NCI-H1436 treated with DMSO at 0.1 percent for 48 hours (cell line): ENCODE measurements at regions not wholly inside any gene's neighbourhood (a gene's known extent, or its start where the extent isn't known, plus 50 kb on each side); places are given as distances from the start of the nearest gene placed in this dataset.

Experiments used
- DNase-seq: peaks from one replicate; lab custom pipeline; 2025; lab: John Stamatoyannopoulos, UW

- peak; percentile 76 for DNase-seq
Measured at GRCh38 chr3:16658004-16658924, 53.0 kb upstream of the DAZL start.

- DNase-seq: no peak
Measured at GRCh38 chr3:16658925-16659793, 53.9 kb upstream of the DAZL start.

DNA sequence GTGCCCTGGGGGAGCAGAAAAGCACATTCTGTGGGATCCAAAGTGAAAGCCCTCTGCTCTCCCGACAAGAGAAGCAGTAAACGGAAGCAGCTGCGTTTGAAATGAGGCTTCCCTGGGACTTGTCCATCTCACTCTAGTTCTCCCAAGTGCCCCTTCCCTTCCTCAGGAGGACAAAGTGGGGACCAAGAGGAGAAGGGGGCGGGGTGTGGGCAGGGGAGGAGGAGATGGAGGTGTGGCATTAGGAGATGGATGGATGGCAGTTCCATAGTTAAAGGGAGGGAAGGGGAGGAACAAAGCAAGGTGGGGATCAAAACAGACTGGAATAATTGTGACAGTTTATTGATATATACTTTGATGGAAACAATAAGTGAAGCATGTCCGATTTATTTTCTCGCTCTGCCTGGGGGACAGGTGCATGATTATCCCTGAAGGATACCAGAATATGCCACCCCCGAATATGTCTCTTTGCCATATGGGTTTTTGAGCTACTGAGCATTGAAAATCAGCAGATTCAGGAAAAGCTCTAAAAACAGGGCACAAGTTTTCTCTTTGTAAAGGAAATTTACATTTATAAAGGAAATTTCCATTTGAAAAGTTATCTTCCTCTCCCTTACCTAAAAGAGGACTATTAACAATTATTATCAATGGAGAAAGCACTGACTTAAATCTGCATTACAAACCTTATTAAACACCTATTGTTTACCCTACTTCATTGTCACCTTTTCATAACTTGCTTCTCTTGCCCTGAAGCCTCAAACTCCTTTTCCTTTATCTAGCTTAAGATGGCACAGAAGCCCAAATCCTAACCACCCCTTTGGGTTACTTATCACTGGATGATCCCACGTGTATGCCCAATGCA, 58.9 kb upstream of the DAZL start:
- DNase-seq: no peak

GRCh38 chr3:16665282-16665741, 60.1 kb upstream of the DAZL start:
- no peak for DNase-seq

DNA sequence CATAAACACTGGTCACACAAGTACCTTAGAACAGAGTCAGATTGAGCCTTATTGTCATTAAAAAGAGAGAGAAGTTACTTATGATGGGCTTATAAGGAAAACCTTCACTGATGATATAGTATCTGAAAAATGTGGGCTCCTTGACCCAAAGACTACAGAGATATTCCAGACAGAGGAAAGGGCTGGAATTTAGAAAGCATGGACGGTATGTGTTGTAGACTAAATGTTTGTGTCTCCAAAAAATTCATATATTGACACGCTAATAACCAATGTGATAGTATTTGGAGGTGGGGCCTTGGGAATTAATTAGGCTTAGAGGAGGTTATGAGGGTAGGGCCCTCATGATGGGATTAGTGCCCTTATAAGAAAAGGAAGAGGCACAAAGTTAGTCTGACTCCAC, 61.0 kb upstream of the DAZL start:
- no peak for DNase-seq

- no peak for DNase-seq
Measured at GRCh38 chr3:16667633-16668032, 62.4 kb upstream of the DAZL start.

DNA sequence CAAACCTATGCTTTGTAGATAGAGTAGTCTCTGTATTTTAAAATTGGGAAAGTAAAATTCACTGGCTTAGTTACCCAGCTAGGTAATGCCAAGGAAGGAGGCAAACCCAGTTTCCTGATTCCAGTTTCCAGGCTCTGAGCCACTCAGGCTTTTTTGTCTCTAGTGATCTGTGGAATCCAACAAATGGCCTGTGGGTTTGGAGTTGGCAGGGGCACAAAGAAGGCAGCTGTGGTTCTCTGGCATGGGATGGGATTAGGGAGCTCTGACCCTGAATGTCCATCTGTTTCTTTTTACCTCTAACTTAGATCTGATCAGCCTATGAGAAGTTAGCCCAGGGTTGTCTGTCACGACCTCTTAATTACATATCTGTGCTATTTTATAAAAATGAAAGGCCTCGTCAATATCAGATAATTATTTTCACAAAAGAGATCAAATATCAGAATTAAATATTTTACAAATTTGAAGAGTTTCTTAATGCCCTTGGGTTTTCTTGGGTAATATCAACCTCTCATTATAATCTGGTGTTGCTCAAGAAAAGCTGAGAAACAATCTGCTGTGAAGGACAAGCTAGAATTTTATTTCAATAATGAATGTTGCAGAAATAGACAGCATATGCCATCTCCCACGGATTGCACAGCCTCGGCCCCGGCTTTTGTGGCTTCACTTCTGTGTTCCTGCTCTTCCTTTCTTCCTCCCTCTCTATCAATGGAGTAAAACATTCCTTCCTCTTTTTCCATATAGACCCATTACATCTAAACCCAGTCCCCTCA, 63.7 kb upstream of the DAZL start:
- no peak for DNase-seq

- no peak for DNase-seq
Measured at GRCh38 chr3:16670191-16670590, 65.0 kb upstream of the DAZL start.

DNA sequence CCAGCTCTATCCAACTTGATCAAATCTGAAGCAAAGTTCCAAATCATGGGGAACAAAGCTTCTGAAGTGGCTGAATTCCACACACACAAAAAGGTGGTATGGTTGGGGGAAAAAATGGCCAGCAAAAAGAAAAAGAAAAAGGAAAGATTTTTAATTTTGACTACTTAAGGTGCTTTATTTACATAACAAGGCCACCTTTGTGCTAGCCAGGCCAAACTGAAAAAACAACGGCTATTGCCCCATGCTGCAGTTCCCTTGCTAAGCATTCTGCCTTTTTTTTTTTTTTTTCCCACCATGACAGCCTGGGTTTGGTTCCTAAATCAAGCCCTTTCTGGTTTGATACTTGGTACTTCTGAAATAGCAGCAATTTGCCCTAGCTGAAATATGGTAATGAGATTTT, 66.5 kb upstream of the DAZL start:
- DNase-seq: no peak

- DNase-seq: no peak
Measured at GRCh38 chr3:16673530-16673929, 68.3 kb upstream of the DAZL start.

DNA sequence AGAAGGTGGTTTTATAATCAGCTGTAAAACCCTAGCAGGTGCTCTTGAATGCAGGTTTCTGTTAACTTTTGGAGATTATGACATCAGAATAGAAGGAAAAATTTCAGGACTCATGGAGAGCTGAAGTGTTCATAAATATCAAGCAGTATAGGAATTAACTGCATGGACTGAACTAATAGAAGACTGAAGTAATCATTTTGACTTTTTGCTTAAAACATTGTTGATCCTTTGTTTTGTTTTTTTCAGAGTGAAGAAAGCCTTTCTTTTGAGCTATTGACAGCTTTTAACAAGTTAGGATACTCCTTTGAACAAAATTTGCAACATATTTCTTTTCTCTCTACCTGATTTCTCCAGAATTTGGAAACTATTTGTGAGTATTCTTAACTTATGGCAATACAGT, 70.6 kb upstream of the DAZL start:
- DNase-seq: no peak

DNA sequence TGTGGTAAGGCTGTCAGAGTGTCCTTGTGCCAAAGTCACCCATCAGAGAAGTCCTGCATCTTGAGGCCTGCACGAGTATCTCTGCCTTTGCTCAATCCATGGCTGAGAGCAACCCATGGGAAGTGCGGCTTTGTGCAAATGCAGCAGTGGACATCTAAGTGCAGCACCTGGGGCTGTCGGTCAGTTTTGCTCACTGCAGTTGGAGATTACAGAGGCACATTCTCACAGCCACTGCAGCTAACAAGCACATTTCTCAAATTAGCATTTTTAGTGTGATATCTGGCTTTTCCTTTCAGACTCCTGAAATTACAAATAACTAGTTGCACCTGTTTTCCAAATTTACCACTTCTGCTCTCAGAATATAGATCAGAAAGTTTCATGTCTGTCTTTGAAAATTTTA, 81.5 kb upstream of the DAZL start:
- no peak for DNase-seq

- DNase-seq: no peak
Measured at GRCh38 chr3:16687221-16687620, 82.0 kb upstream of the DAZL start.

GRCh38 chr3:16692486-16693344, 87.5 kb upstream of the DAZL start:
- no peak for DNase-seq

DNA sequence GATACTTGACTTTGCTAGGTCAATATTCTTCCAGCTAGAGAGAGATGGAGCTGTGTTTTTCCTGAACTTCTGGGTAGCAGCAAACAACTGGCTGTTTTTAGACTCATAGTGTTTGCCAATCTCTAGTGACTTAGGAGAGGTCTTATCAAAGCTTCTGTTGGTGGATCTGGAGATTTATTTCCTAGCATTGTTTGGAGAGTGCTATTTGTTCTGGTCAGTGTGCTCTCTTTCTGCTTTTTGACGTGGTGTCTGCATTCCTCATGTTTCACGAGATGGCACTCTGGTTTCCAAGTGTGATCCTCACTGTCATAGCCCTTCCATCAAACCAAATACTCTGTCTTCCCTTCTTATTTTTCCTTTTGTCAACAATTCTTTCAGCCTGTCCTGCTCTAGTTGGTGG, 88.6 kb upstream of the DAZL start:
- DNase-seq: no peak

GRCh38 chr3:16695710-16696109, 90.5 kb upstream of the DAZL start:
- no peak for DNase-seq

DNA sequence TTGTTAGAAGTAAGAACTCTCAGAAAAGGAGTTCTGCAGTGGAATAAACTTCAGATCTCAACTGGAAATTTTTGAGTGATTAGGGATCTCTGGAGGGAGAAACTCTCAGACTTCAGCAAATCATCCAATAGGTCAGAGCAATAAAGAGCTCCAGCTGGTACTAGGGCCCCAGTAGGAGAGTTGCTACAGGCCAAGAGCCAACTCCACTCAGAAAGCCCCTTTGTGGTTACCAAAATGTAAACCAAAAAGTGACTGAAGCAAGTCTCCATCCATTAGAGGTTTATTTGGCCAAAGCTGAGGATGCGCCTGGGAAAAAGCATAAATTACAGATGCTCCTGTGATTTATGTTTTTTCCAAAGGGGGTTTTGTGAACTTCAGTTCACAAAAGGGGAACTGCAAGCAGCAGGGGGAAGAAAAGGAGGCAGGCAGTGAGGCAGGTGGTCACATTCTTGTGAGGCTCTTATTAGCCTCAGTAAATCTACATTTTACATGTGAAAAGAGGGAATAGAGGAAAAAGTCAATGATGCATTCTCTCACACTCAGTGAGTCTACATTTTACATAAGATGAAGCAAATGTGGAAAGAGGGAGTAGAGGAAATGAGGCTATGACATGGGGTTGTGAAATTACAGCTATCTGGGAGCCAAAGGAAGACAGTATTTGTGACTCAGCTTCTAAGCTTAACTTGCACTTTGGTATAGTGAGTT, 92.4 kb upstream of the DAZL start:
- DNase-seq: no peak

GRCh38 chr3:16700651-16701050, 95.4 kb upstream of the DAZL start:
- no peak for DNase-seq

DNA sequence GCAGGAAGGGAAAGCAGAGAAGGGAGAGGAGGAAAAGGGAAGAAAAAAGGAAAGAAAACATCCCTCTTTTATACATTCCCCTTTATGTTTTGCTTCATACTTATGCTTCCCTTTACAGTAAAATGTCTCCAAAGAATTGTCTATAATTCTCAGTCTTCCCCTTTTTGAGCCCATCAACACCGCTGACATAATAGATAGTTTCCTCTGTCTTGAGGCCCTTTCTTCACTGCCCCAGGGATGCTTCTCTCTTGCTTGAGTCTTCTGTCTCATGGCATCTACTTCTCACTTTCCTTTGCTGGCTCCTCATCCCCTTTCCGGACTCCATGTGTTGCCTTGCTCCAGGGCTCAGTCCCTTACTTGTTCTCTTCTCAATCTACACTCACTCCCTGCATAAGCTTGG, 99.7 kb upstream of the DAZL start:
- DNase-seq: no peak

DNA sequence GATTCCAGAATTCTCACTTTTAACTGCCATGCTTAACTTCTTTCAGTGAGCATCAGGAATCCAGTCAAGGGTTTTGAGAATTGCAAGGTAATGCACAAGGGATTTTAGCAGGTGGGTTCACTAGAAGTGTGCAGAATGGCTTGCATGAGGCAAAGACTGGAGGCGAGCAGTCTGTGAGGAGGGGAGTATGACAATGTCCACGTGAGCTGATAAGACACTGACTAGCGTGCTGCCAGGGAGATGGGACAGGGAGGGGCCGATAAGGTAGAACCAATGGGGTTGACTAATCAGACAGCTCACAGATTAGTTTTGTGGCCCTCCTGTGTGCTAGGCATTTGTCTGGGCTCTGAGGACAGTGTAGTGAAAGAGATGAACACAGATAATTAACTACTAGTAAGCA, 102.0 kb upstream of the DAZL start:
- no peak for DNase-seq
